ENCODE measurements at regions not wholly inside any gene's neighbourhood (a gene's known extent, or its start where the extent isn't known, plus 50 kb on each side); places are given as distances from the start of the nearest gene placed in this dataset.

DNA sequence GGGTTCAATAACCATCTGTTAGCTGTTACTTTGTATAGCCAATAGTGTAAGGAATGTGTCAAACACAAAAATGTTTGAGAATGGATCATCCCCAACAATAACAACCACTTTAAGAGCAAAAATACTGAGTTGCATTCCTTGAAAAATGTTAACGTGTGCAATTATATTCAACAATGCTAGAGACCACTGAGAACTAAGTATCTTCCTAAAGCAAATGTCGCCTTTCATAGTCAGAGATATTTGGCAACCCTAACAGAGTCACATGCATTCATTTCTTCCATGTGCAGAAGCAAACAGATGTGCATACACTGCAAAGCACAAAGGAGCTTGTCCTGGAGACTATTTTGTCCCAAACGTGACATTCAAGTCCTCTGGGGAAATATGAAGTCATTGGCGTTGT, 448.6 kb downstream of the GJA1 start:
- no peak for TF ChIP-seq CTCF (IDR thresholded peaks at IDR 0.05; ENCODE audit: partially characterized antibody, unreplicated experiment)
- Mint-ChIP-seq H3K4me1 (ENCODE audit: low read depth, unreplicated experiment) (peaks cover 10% of the 10 kb centered on the region), H3K36me3 (ENCODE audit: unreplicated experiment) (no peaks in the 10 kb centered on the region), H3K27ac (ENCODE audit: unreplicated experiment) (no peak overlapping the region), H3K4me3 (ENCODE audit: unreplicated experiment) (no peak overlapping the region), H3K9me3 (ENCODE audit: unreplicated experiment) (no peaks in the 10 kb centered on the region), H3K27me3 (ENCODE audit: unreplicated experiment) (no peaks in the 10 kb centered on the region)
- no peak for DNase-seq

GRCh38 chr6:121884620-121885019, 449.2 kb downstream of the GJA1 start:
- TF ChIP-seq CTCF (IDR thresholded peaks at IDR 0.05; ENCODE audit: partially characterized antibody, unreplicated experiment): no peak
- Mint-ChIP-seq H3K4me3 (ENCODE audit: unreplicated experiment) (no peak overlapping the region), H3K36me3 (ENCODE audit: unreplicated experiment) (no peaks in the 10 kb centered on the region), H3K4me1 (ENCODE audit: low read depth, unreplicated experiment) (peaks cover 10% of the 10 kb centered on the region), H3K27me3 (ENCODE audit: unreplicated experiment) (no peaks in the 10 kb centered on the region), H3K9me3 (ENCODE audit: unreplicated experiment) (no peaks in the 10 kb centered on the region), H3K27ac (ENCODE audit: unreplicated experiment) (no peak overlapping the region)
- DNase-seq: no peak

DNA sequence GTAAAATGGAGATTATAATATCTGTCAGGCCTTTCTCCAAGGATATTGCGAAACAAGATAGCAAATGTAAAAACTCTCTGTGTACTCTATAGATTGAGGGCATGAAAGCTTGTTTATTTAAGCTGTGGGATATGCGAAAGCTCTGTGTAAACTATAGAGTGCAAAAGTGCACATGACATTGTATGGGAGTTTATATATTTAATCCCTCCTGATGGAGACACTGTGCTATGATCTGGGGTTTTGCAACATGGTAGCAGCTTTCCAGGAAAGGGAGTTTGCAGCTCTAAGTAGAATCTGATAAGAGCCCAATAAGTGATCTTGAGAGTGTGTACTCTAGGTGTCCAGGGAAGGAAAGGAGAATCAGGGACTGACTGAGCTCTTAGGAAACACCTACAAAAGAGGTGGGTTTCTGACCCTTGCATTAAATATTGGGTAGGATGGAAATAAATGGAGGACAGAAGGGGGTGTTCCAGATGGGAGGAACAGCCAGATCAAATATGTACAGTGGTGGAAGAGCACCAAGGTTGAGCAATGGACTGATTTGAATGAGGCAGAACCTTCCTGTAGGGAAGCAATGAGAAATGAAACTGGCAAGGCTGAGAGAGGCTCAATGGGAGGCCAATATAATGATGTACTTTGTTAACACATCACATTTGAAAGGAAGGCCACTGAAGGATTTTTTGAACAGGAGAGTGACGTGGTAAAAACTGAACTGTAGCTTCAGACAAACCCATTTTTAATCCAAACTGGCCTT, 450.1 kb downstream of the GJA1 start:
- Mint-ChIP-seq H3K27me3 (ENCODE audit: unreplicated experiment) (no peaks in the 10 kb centered on the region), H3K4me1 (ENCODE audit: low read depth, unreplicated experiment) (peaks cover 12% of the 10 kb centered on the region), H3K4me3 (ENCODE audit: unreplicated experiment) (no peak overlapping the region)

DNA sequence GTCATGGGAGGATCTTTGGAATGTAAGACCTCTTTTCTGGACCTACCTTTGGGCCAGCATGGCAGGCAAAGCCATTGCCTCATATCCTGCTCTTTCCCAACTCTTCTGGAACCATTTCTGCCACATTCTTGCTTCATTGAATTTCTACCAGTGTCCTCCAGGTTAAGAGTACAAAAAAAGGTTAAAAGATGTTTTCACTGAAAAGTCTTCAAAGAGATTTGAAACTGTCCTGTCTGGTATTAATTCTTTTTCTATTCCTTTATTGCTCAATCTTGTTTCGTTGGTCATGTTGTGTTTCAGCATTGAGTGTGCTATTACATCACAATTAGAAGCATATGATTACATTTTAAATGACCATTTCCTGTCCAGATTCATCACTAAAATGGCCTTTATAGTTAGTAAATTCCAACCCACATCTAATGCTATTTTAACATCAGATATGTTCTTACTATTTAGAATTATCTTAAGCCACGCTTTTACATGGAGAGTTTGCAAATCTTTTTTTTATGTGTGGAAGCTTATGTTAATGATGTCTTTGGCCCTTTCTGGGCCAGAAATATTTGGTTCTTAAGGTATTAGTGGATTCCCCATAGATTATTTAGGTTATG, 450.9 kb downstream of the GJA1 start:
- no peaks in the 10 kb centered on the region for H3K9me3 Mint-ChIP-seq (ENCODE audit: unreplicated experiment)
- H3K4me3 Mint-ChIP-seq (ENCODE audit: unreplicated experiment): no peak overlapping the region
- H3K36me3 Mint-ChIP-seq (ENCODE audit: unreplicated experiment): no peaks in the 10 kb centered on the region
- peaks cover 15% of the 10 kb centered on the region for H3K4me1 Mint-ChIP-seq (ENCODE audit: low read depth, unreplicated experiment)
- no peaks in the 10 kb centered on the region for H3K27me3 Mint-ChIP-seq (ENCODE audit: unreplicated experiment)
- no peak for DNase-seq
- H3K27ac Mint-ChIP-seq (ENCODE audit: unreplicated experiment): no peak overlapping the region
- TF ChIP-seq CTCF (IDR thresholded peaks at IDR 0.05; ENCODE audit: partially characterized antibody, unreplicated experiment): no peak

More for the DNA sequence above, 450.1 kb downstream of the GJA1 start:
- Mint-ChIP-seq H3K27ac (ENCODE audit: unreplicated experiment) (no peak overlapping the region), H3K36me3 (ENCODE audit: unreplicated experiment) (no peaks in the 10 kb centered on the region), H3K9me3 (ENCODE audit: unreplicated experiment) (no peaks in the 10 kb centered on the region)
- DNase-seq: no peak
- TF ChIP-seq CTCF (IDR thresholded peaks at IDR 0.05; ENCODE audit: partially characterized antibody, unreplicated experiment): no peak

DNA sequence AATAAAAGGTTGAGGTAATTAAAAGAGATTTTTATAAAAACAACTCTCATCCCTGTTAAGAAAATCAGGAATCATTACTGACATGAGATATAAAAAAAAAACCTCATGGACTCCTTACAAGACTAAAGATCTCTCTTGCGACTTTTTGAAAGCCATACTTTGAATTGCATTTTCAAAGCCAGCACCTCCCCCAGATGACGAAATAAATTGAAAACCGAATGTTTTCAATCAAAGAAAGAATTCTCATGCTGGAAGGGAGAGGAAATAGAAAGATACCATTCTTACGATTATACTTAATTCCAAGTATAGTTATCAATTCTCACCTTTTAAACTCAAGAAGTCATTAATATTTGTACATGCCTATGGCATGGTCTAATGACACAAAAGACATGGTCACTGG, 452.3 kb downstream of the GJA1 start:
- Mint-ChIP-seq H3K27me3 (ENCODE audit: unreplicated experiment) (no peaks in the 10 kb centered on the region), H3K27ac (ENCODE audit: unreplicated experiment) (no peak overlapping the region), H3K9me3 (ENCODE audit: unreplicated experiment) (no peaks in the 10 kb centered on the region), H3K4me1 (ENCODE audit: low read depth, unreplicated experiment) (peaks cover 16% of the 10 kb centered on the region), H3K4me3 (ENCODE audit: unreplicated experiment) (no peak overlapping the region), H3K36me3 (ENCODE audit: unreplicated experiment) (no peaks in the 10 kb centered on the region)
- no peak for DNase-seq
- no peak for TF ChIP-seq CTCF (IDR thresholded peaks at IDR 0.05; ENCODE audit: partially characterized antibody, unreplicated experiment)
